Epithelial cell of proximal tubule (primary cell): ENCODE measurements at regions not wholly inside any gene's neighbourhood (a gene's known extent, or its start where the extent isn't known, plus 50 kb on each side); places are given as distances from the start of the nearest gene placed in this dataset.

ENCODE experiments used
- DNase-seq: peaks from one replicate; pipeline ENCODE4 v3.0.0-alpha.2; 2011; ENCODE audit warnings: low read depth
- H3K4me3 ChIP-seq: 2 replicates; pipeline ENCODE4 v1.5.1; 2011; ENCODE audit warnings: low read depth, mild to moderate bottlenecking, low read length
- TF ChIP-seq, protein P1 (sequence below): conservative IDR thresholded peaks from 2 replicates; pipeline ENCODE4 v1.5.1; 2012; ENCODE audit warnings: low read depth, mild to moderate bottlenecking, low read length

GRCh38 chr4:28947374-28947773, 1772.8 kb upstream of the PCDH7 start:
- no peak for DNase-seq
- H3K4me3 ChIP-seq, result no peak overlapping the region
- TF ChIP-seq, protein P1, sequence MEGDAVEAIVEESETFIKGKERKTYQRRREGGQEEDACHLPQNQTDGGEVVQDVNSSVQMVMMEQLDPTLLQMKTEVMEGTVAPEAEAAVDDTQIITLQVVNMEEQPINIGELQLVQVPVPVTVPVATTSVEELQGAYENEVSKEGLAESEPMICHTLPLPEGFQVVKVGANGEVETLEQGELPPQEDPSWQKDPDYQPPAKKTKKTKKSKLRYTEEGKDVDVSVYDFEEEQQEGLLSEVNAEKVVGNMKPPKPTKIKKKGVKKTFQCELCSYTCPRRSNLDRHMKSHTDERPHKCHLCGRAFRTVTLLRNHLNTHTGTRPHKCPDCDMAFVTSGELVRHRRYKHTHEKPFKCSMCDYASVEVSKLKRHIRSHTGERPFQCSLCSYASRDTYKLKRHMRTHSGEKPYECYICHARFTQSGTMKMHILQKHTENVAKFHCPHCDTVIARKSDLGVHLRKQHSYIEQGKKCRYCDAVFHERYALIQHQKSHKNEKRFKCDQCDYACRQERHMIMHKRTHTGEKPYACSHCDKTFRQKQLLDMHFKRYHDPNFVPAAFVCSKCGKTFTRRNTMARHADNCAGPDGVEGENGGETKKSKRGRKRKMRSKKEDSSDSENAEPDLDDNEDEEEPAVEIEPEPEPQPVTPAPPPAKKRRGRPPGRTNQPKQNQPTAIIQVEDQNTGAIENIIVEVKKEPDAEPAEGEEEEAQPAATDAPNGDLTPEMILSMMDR, result no peak

DNA sequence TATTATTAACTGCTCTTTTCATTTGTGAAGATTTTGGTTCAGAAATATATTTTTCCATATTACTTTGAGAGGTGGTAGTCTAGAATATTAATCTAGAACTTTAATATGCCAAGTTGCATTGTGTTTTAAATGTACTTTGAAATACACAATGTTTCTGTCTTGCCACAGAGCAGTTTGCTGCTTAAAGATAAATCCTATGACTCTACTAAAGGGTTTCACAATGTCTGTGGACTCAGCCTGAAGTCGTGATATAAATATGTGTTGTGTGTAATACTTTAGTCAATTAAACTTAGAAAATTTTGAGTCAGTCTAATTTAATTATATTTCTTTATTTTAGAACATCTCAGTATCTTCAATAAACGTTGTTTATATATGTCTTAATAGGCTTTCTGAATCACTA, 1771.7 kb upstream of the PCDH7 start:
- DNase-seq, result no peak
- TF ChIP-seq, protein P1, result no peak

GRCh38 chr4:28966982-28967381, 1753.2 kb upstream of the PCDH7 start:
- no peak for DNase-seq
- TF ChIP-seq, protein P1, result no peak

More for the DNA sequence above, 1771.7 kb upstream of the PCDH7 start:
- no peak overlapping the region for H3K4me3 ChIP-seq

DNA sequence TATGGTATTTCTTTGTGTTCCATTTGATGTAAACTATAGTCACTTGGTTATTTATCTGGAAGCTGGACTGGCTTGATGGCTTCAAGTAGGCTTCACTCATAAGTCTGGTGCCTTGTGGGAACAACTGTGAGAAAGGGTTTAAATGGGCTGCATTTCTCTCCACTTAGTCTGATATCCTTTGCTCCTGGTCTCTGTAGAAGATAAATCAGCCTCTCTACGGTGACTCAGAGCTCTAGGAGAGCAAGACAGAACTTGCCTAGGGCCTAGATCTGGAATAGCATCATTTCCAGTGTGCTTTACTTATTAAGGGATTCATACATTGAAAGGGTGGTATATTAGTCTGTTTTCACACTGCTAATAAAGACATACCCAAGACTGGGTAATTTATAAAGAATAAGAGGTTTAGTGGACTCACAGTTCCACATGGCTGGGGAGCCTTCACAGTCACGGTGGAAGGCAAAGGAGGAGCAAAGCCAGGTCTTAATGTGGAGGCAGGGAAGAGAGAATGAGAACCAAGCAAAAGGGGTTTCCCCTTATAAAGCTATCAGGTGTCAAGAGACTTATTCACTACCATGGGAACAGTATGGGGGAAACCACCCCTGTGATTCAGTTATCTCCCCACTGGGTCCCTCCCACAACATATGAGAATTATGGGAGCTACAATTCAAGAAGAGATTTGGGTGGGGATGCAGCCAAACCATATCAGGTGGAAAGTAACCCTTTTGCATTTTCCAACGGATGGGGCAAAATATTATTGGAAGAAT, 1746.4 kb upstream of the PCDH7 start:
- DNase-seq, result no peak
- no peak overlapping the region for H3K4me3 ChIP-seq
- TF ChIP-seq, protein P1, result no peak

More at GRCh38 chr4:28966982-28967381, 1753.2 kb upstream of the PCDH7 start:
- no peak overlapping the region for H3K4me3 ChIP-seq

DNA sequence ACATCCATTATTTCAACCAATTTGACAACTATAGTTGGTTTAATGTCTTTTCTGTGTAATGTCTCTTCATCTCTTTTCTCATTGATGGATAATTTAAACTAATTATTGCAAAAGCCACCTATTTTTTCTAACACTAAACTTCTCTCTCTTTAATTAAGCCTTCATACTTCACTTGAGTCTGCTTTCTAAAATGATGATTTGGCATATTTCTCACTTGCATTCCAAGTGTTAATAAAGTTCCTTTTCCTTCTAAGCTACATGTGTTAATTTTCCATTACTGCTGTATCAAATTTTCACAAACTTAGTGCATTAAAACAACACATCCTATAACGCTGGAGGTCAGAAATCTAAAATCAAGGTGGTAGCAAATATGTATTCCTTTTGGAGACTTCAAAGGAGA, 1743.8 kb upstream of the PCDH7 start:
- no peak overlapping the region for H3K4me3 ChIP-seq
- no peak for DNase-seq
- TF ChIP-seq, protein P1, result no peak

DNA sequence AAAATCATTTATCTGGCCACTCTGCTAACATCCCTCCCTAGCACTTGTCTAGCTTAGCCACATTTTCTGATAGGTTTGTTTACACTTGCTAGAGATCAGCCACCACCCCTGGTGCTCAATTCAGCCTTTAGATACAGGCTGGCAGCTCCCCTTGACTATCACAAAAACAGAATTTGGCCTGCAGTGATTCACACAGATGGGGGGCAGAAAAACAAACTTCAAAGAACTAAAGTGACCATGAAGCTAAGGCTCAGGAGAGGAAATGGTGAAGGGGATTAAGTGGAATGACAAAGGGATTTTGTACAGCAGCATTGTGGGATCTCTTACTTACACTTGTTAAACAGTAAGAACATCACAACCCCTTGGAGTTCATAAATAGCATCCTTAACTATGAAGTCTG, 1718.0 kb upstream of the PCDH7 start:
- no peak overlapping the region for H3K4me3 ChIP-seq
- DNase-seq, result no peak
- TF ChIP-seq, protein P1, result no peak

DNA sequence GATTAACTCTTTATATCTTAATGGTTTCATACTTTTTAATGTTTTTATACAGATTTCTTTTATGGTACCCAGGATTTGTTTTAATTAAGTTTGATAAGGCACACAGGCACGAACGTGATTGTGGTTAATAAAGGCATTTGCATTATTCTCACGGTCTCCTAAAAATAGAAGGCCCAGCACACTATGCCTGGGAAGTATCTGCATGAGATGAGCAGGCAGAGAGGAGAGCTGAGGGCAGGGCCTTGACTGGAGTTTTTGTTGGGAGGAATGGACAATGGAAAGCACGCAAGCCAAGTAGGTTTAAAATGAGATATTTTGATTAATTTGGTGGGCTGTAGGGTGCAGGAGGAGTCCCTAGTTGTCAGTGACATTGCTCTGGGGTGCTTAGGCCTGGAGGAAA, 1714.3 kb upstream of the PCDH7 start:
- DNase-seq, result no peak
- TF ChIP-seq, protein P1, result no peak
- H3K4me3 ChIP-seq, result no peak overlapping the region
